ENCODE measurements at regions not wholly inside any gene's neighbourhood (a gene's known extent, or its start where the extent isn't known, plus 50 kb on each side); places are given as distances from the start of the nearest gene placed in this dataset.

DNA sequence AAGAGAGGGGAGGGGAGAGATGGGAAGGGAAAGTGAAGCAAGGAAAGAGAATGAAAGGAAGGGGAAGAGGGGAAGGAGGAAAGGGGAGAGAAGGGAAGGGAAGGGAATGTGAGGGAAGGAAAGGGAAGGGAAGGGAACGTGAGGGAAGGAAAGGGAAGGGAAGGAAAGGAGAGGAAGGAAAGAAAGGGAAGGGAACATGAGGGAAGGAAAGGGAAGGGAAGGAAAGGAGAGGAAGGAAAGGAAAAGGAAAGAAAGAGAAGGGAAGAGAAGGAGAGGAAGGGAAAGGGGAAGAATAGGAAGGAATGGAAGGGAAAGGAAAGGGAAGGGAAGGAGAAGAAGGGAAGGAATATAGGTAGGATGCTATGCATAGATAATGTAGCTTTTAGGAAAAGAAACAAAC is 139.7 kb upstream of the PTER start:
- Histone ChIP-seq H3K79me2 (ENCODE audit: low read length) (no peaks in the 10 kb centered on the region), H3F3A (ENCODE audit: insufficient read depth, low read length) (no peaks in the 10 kb centered on the region), H3K4me3 (ENCODE audit: low read length) (no peak overlapping the region), H3K36me3 (replicated peaks; ENCODE audit: insufficient read depth, low read length) (no peaks in the 10 kb centered on the region; the same call in 1 of the 2 replicates), H3K27ac (ENCODE audit: low read length) (no peak overlapping the region), H3K4me1 (ENCODE audit: low read length) (no peaks in the 10 kb centered on the region), H3K9me2 (replicated peaks; ENCODE audit: insufficient read depth, low read length) (no peaks in the 10 kb centered on the region), H4K20me1 (ENCODE audit: insufficient read depth, low read length) (no peaks in the 10 kb centered on the region), H3K9ac (ENCODE audit: low read length) (no peak overlapping the region), H3K9me3 (replicated peaks; ENCODE audit: insufficient read depth, low read length) (no peaks in the 10 kb centered on the region), H3K4me2 (ENCODE audit: low read depth, low read length) (no peak overlapping the region), H3K27me3 (replicated peaks; ENCODE audit: insufficient read depth, low read length) (no peaks in the 10 kb centered on the region), H2AFZ (ENCODE audit: low read length) (no peak overlapping the region)
- TF ChIP-seq EZH2phosphoT487 (IDR thresholded peaks at IDR 0.05; ENCODE audit: low read length) (no peak), EZH2 (optimal IDR thresholded peaks at IDR 0.05; ENCODE audit: low read depth, low read length) (no peak)
- TF ChIP-seq, protein P1, sequence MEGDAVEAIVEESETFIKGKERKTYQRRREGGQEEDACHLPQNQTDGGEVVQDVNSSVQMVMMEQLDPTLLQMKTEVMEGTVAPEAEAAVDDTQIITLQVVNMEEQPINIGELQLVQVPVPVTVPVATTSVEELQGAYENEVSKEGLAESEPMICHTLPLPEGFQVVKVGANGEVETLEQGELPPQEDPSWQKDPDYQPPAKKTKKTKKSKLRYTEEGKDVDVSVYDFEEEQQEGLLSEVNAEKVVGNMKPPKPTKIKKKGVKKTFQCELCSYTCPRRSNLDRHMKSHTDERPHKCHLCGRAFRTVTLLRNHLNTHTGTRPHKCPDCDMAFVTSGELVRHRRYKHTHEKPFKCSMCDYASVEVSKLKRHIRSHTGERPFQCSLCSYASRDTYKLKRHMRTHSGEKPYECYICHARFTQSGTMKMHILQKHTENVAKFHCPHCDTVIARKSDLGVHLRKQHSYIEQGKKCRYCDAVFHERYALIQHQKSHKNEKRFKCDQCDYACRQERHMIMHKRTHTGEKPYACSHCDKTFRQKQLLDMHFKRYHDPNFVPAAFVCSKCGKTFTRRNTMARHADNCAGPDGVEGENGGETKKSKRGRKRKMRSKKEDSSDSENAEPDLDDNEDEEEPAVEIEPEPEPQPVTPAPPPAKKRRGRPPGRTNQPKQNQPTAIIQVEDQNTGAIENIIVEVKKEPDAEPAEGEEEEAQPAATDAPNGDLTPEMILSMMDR (IDR thresholded peaks at IDR 0.05; ENCODE audit: low read length): no peak
- no peak for DNase-seq

DNA sequence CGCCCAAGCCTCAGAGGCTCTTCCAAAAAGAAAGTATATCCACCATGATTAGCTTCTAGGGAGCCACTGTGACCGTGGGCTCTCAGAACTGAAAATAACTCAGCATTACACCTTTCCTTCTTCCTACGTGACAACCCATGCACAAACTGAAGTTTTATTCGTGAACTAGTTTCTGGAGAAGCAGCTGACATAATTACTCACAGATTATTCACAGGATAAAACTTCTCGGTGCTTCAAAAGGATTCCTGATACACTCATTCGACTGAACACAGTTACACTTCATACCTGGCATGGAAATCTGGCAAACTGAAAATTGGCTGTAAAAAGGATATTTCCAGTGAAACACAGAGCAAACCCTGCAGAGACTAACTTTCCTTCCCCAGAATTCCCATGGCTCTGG is 139.2 kb upstream of the PTER start:
- Histone ChIP-seq H3K27me3 (replicated peaks; ENCODE audit: insufficient read depth, low read length) (no peaks in the 10 kb centered on the region), H3K4me3 (ENCODE audit: low read length) (no peak overlapping the region), H3K9me3 (replicated peaks; ENCODE audit: insufficient read depth, low read length) (no peaks in the 10 kb centered on the region), H3K9me2 (replicated peaks; ENCODE audit: insufficient read depth, low read length) (no peaks in the 10 kb centered on the region), H3K4me2 (ENCODE audit: low read depth, low read length) (no peak overlapping the region), H3K4me1 (ENCODE audit: low read length) (no peaks in the 10 kb centered on the region), H4K20me1 (ENCODE audit: insufficient read depth, low read length) (no peaks in the 10 kb centered on the region), H3F3A (ENCODE audit: insufficient read depth, low read length) (no peaks in the 10 kb centered on the region), H3K9ac (ENCODE audit: low read length) (no peak overlapping the region), H3K79me2 (ENCODE audit: low read length) (no peaks in the 10 kb centered on the region), H2AFZ (ENCODE audit: low read length) (no peak overlapping the region), H3K27ac (ENCODE audit: low read length) (no peak overlapping the region), H3K36me3 (replicated peaks; ENCODE audit: insufficient read depth, low read length) (no peaks in the 10 kb centered on the region; the same call in 1 of the 2 replicates)
- DNase-seq: no peak
- no peak for TF ChIP-seq EZH2phosphoT487 (IDR thresholded peaks at IDR 0.05; ENCODE audit: low read length)
- TF ChIP-seq, protein P1 (IDR thresholded peaks at IDR 0.05; ENCODE audit: low read length): no peak
- TF ChIP-seq EZH2 (optimal IDR thresholded peaks at IDR 0.05; ENCODE audit: low read depth, low read length): no peak

DNA sequence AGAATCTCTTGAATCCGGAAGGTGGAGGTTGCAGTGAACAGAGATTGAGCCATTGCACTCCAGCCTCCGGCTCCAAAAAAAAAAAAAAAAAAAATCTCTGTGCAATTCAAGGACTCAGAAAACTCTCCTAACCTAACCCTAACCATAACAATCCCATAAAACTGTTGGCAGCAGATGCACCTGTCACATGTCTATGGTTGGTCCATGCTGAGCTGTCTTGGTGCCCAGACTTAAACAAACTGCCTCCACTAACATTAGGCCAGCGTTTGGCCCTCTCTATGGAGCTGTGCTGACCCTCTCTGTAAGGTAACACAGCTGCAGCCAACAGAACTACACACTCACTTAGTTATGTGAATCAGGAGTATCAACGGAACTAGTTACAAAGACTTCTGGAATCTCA is 132.5 kb upstream of the PTER start:
- Histone ChIP-seq H4K20me1 (ENCODE audit: insufficient read depth, low read length) (no peaks in the 10 kb centered on the region), H2AFZ (ENCODE audit: low read length) (no peak overlapping the region), H3K36me3 (replicated peaks; ENCODE audit: insufficient read depth, low read length) (no peaks in the 10 kb centered on the region; the same call in 1 of the 2 replicates), H3K9me3 (replicated peaks; ENCODE audit: insufficient read depth, low read length) (no peaks in the 10 kb centered on the region), H3K4me1 (ENCODE audit: low read length) (no peaks in the 10 kb centered on the region), H3K4me3 (ENCODE audit: low read length) (no peak overlapping the region), H3K4me2 (ENCODE audit: low read depth, low read length) (no peak overlapping the region), H3K9ac (ENCODE audit: low read length) (no peak overlapping the region), H3F3A (ENCODE audit: insufficient read depth, low read length) (no peaks in the 10 kb centered on the region), H3K9me2 (replicated peaks; ENCODE audit: insufficient read depth, low read length) (no peaks in the 10 kb centered on the region), H3K27me3 (replicated peaks; ENCODE audit: insufficient read depth, low read length) (no peaks in the 10 kb centered on the region), H3K27ac (ENCODE audit: low read length) (no peak overlapping the region), H3K79me2 (ENCODE audit: low read length) (no peaks in the 10 kb centered on the region)
- TF ChIP-seq EZH2 (optimal IDR thresholded peaks at IDR 0.05; ENCODE audit: low read depth, low read length) (no peak), EZH2phosphoT487 (IDR thresholded peaks at IDR 0.05; ENCODE audit: low read length) (no peak)
- TF ChIP-seq, protein P1 (IDR thresholded peaks at IDR 0.05; ENCODE audit: low read length): no peak
- DNase-seq: no peak
